ENCODE measurements at regions not wholly inside any gene's neighbourhood (a gene's known extent, or its start where the extent isn't known, plus 50 kb on each side); places are given as distances from the start of the nearest gene placed in this dataset.

GRCh38 chr4:20543131-20543530 lies 157.1 kb upstream of the PACRGL start:
- Histone ChIP-seq H3K9me3 (replicated peaks; ENCODE audit: control insufficient read depth, insufficient read depth, low read length) (no peaks in the 10 kb centered on the region), H3K4me2 (ENCODE audit: insufficient read depth, low read length) (no peak overlapping the region), H3K27me3 (ENCODE audit: control insufficient read depth in 2 of 2, insufficient read depth in 2 of 2, low read length in 2 of 2) (no peaks in the 10 kb centered on the region), H3K9ac (replicated peaks; ENCODE audit: extremely low read depth, insufficient read depth, low read length) (no peak overlapping the region), H3K36me3 (ENCODE audit: control insufficient read depth in 2 of 2, extremely low read depth in 1 of 2, insufficient read depth in 2 of 2, low read length in 2 of 2) (no peaks in the 10 kb centered on the region), H3K27ac (ENCODE audit: insufficient read depth, low read depth, low read length) (no peak overlapping the region), H3K4me3 (replicated peaks in 1 of 3; ENCODE audit: insufficient read depth in 1 of 3, low read depth in 1 of 3, low read length in 3 of 3) (no peak overlapping the region), H2AFZ (ENCODE audit: low read depth, low read length) (no peak overlapping the region), H3K79me2 (ENCODE audit: control insufficient read depth, insufficient read depth, low read length) (no peaks in the 10 kb centered on the region), H3K9me1 (replicated peaks; ENCODE audit: control insufficient read depth, extremely low read depth, insufficient read depth, low read length) (peaks cover 2% of the 10 kb centered on the region), H4K20me1 (replicated peaks; ENCODE audit: control insufficient read depth, extremely low read depth, insufficient read depth, low read length) (no peaks in the 10 kb centered on the region), H3K4me1 (ENCODE audit: control insufficient read depth, extremely low read depth, insufficient read depth, low read length) (no peaks in the 10 kb centered on the region)
- no TSS peak for BruUV-seq (replicated peaks)
- no peak for FAIRE-seq
- ChIA-PET POLR2A (no interaction called here), CTCF (no interaction called here)
- dilution Hi-C loops (cut with MboI; ENCODE audit: extremely low pct_ligation_motif_present, low sequenced_read_pairs) (no loop called here), intact Hi-C loops (cut with micrococcal nuclease) (loop anchor here (5.0 kb wide), 1 partner anchor 246 kb away; no protein-coding TSS in a partner anchor)
- TF ChIP-seq EZH2 (IDR thresholded peaks at IDR 0.05; ENCODE audit: borderline replicate concordance, low read depth, low read length, severe bottlenecking) (no peak), FOS (IDR thresholded peaks at IDR 0.05; ENCODE audit: borderline replicate concordance, insufficient read depth, low read length) (no peak), JUN (IDR thresholded peaks at IDR 0.05; ENCODE audit: borderline replicate concordance, insufficient read depth, insufficient read length, low read depth) (no peak), MYC (IDR thresholded peaks at IDR 0.05; ENCODE audit: low read depth, low read length) (no peak), CTCF (IDR thresholded peaks at IDR 0.05; ENCODE audit: extremely low read depth in 1 of 2, insufficient read depth in 1 of 2, low read depth in 1 of 2, low read length in 2 of 2) (no peak)
- no peak for DNase-seq (ENCODE audit: low read depth, low spot score)

- H3K4me3 ChIP-seq (replicated peaks in 1 of 3; ENCODE audit: insufficient read depth in 1 of 3, low read depth in 1 of 3, low read length in 3 of 3), result no peak overlapping the region
- H4K20me1 ChIP-seq (replicated peaks; ENCODE audit: control insufficient read depth, extremely low read depth, insufficient read depth, low read length), result no peaks in the 10 kb centered on the region
- no TSS peak for BruUV-seq (replicated peaks)
- ChIA-PET POLR2A (no interaction called here), CTCF (interaction anchor here (0.7 to 1.7 kb wide), 30 partner anchors 15 to 1235 kb away, joined by 3 to 37 read pairs (median 5); no protein-coding TSS in a partner anchor)
- intact Hi-C loops (cut with micrococcal nuclease), result loop anchor here (1.0 to 5.0 kb wide), 7 partner anchors 113 to 1855 kb away; no protein-coding TSS in a partner anchor
- H3K27me3 ChIP-seq (ENCODE audit: control insufficient read depth in 2 of 2, insufficient read depth in 2 of 2, low read length in 2 of 2), result no peaks in the 10 kb centered on the region
- H3K27ac ChIP-seq (ENCODE audit: insufficient read depth, low read depth, low read length), result no peak overlapping the region
- no peak overlapping the region for H3K4me2 ChIP-seq (ENCODE audit: insufficient read depth, low read length)
- DNase-seq (ENCODE audit: low read depth, low spot score) (peak; percentile 74), FAIRE-seq (peak; percentile 76)
- no peaks in the 10 kb centered on the region for H3K36me3 ChIP-seq (ENCODE audit: control insufficient read depth in 2 of 2, extremely low read depth in 1 of 2, insufficient read depth in 2 of 2, low read length in 2 of 2)
- H3K9me1 ChIP-seq (replicated peaks; ENCODE audit: control insufficient read depth, extremely low read depth, insufficient read depth, low read length), result no peaks in the 10 kb centered on the region
- no peaks in the 10 kb centered on the region for H3K9me3 ChIP-seq (replicated peaks; ENCODE audit: control insufficient read depth, insufficient read depth, low read length)
- TF ChIP-seq JUN (IDR thresholded peaks at IDR 0.05; ENCODE audit: borderline replicate concordance, insufficient read depth, insufficient read length, low read depth) (peak; percentile 32), POLR2A (IDR thresholded peaks at IDR 0.05; ENCODE audit: low read depth, low read length) (no peak), GATA2 (IDR thresholded peaks at IDR 0.05; ENCODE audit: insufficient read depth, insufficient read length, low read depth, low read length) (no peak), CTCF (IDR thresholded peaks at IDR 0.05; ENCODE audit: extremely low read depth in 1 of 2, insufficient read depth in 1 of 2, low read depth in 1 of 2, low read length in 2 of 2) (peak; percentile 23 to 38)
- H3K4me1 ChIP-seq (ENCODE audit: control insufficient read depth, extremely low read depth, insufficient read depth, low read length), result no peaks in the 10 kb centered on the region
- H3K9ac ChIP-seq (replicated peaks; ENCODE audit: extremely low read depth, insufficient read depth, low read length), result no peak overlapping the region
- no peak overlapping the region for H2AFZ ChIP-seq (ENCODE audit: low read depth, low read length)
- dilution Hi-C loops (cut with MboI; ENCODE audit: extremely low pct_ligation_motif_present, low sequenced_read_pairs), result no loop called here
- H3K79me2 ChIP-seq (ENCODE audit: control insufficient read depth, insufficient read depth, low read length), result no peaks in the 10 kb centered on the region
Observed at GRCh38 chr4:20544645-20545044, 155.6 kb upstream of the PACRGL start.

Measured in endothelial cell of umbilical vein (primary cell).